ENCODE measurements at regions not wholly inside any gene's neighbourhood (a gene's known extent, or its start where the extent isn't known, plus 50 kb on each side); places are given as distances from the start of the nearest gene placed in this dataset.

DNA sequence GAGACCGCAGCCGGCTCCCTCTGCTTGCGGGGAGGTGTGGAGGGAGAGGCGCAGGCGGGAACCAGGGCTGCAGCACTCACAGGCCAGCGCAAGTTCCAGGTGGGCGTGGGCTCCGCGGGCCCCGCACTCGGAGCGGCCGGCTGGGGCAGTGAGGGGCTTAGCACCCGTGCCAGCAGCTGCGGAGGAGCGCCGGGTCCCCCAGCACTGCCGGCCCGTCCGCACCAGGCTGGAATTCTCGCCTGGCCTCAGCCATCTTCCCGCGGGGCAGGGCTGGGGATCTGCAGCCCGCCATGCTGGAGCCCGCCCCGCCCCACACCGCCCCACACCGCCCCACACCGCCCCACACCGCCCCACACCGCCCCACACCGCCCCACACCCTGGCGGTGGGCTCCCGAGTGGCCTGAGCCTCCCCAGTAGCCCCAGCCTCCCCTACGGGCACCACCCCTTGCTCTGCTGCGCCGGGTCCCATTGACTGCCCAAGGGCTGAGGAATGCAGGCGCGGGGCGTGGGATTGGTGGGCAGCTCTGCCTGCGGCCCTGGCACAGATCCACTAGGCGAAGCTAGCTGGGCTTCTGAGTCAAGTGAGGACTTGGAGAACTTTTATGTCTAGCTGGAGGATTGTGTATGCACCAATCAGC is 123.9 kb upstream of the MGAT5 start:
- TF ChIP-seq EZH2 (IDR thresholded peaks at IDR 0.05; ENCODE audit: borderline replicate concordance, insufficient read depth, low read depth, low read length, poor library complexity, severe bottlenecking) = no peak
- TF ChIP-seq, protein P1, sequence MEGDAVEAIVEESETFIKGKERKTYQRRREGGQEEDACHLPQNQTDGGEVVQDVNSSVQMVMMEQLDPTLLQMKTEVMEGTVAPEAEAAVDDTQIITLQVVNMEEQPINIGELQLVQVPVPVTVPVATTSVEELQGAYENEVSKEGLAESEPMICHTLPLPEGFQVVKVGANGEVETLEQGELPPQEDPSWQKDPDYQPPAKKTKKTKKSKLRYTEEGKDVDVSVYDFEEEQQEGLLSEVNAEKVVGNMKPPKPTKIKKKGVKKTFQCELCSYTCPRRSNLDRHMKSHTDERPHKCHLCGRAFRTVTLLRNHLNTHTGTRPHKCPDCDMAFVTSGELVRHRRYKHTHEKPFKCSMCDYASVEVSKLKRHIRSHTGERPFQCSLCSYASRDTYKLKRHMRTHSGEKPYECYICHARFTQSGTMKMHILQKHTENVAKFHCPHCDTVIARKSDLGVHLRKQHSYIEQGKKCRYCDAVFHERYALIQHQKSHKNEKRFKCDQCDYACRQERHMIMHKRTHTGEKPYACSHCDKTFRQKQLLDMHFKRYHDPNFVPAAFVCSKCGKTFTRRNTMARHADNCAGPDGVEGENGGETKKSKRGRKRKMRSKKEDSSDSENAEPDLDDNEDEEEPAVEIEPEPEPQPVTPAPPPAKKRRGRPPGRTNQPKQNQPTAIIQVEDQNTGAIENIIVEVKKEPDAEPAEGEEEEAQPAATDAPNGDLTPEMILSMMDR (IDR thresholded peaks at IDR 0.05) = no peak
